Activated naive CD4-positive, alpha-beta T cell treated with anti-CD3 and anti-CD28 coated beads, Interleukin-2, amount 50 U/mL, for 24 hours (primary cell): ENCODE measurements at regions not wholly inside any gene's neighbourhood (a gene's known extent, or its start where the extent isn't known, plus 50 kb on each side); places are given as distances from the start of the nearest gene placed in this dataset.

Source experiments
- H3K27ac Mint-ChIP-seq: one replicate; pipeline ENCODE4 v1.8.0; 2021; ENCODE audit warnings: mild to moderate bottlenecking, mixed read lengths
- H3K27me3 Mint-ChIP-seq: one replicate; pipeline ENCODE4 v1.8.0; 2021; ENCODE audit warnings: mixed read lengths
- H3K36me3 Mint-ChIP-seq: one replicate; pipeline ENCODE4 v1.8.0; 2021; ENCODE audit warnings: mixed read lengths
- H3K4me1 Mint-ChIP-seq: one replicate; pipeline ENCODE4 v1.8.0; 2021; ENCODE audit warnings: mixed read lengths
- H3K4me3 Mint-ChIP-seq: one replicate; pipeline ENCODE4 v1.8.0; 2021; ENCODE audit warnings: mild to moderate bottlenecking, mixed read lengths
- H3K9me3 Mint-ChIP-seq: one replicate; pipeline ENCODE4 v1.8.0; 2021; ENCODE audit warnings: mixed read lengths

DNA sequence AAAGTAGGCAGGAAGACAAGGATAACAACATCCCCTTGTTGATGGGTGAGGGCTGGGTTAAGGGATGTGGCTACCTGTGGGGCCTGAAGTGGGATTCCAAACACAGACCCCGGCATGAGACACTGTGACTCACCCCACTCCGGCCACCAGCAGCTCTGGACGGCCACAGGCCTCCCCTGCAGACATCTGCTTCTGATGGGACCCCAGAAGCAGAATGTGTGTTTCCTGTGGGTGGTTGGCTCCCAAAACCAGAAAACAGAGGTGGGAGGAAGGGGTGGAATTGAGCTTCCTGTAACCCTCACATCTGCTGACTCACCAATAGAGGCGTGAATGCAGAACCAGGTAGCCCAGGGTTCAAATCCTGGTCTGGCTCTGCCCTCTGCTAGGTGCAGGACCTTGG lies 216.6 kb upstream of the PWP1 start:
- H3K4me3 Mint-ChIP-seq, result no peak overlapping the region
- H3K9me3 Mint-ChIP-seq, result no peaks in the 10 kb centered on the region
- no peak overlapping the region for H3K27ac Mint-ChIP-seq
- no peaks in the 10 kb centered on the region for H3K36me3 Mint-ChIP-seq
- H3K27me3 Mint-ChIP-seq, result no peaks in the 10 kb centered on the region
- H3K4me1 Mint-ChIP-seq, result peaks cover 34% of the 10 kb centered on the region

DNA sequence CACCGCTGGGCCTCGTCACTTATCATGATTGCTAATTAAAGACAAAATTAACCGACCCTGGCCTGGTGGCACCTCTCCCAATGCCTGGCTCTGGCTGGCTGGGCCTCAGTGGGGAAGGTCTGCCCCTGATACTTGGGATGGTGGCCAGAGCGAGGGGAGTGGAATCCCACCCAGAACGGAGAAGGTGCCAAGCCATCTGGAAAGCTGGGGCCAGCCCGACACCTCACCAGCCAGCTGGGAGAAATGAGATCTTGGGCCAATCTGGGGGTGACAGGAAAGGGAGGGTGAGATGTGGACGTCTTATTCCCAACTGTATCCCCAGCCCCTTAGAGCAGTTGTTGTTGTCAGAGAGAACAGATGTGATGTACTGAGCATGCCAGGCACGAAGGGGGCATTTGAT lies 215.0 kb upstream of the PWP1 start:
- no peaks in the 10 kb centered on the region for H3K27me3 Mint-ChIP-seq
- H3K9me3 Mint-ChIP-seq, result no peaks in the 10 kb centered on the region
- H3K27ac Mint-ChIP-seq, result no peak overlapping the region
- H3K4me3 Mint-ChIP-seq, result no peak overlapping the region
- H3K4me1 Mint-ChIP-seq, result peaks cover 50% of the 10 kb centered on the region
- H3K36me3 Mint-ChIP-seq, result no peaks in the 10 kb centered on the region

DNA sequence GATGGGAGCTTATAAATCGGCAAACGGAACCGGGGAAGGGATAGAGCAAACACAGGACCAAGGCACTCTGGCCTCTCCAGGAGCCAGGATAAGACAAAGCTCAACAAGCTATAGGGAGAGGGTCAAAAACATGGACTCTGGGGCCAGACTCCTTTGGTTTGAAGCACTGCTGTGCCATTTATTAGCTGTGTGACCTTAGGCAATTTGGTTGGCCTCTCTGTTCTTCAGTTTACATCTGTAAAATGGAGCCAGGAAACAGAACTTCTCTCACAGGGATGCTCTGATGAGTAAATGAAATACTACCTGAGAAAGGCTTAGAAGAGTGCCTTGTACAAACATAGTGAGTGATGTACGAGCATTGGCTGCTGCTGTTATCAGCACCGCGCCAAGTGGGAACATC lies 213.3 kb upstream of the PWP1 start:
- Mint-ChIP-seq H3K27ac (no peak overlapping the region), H3K9me3 (no peaks in the 10 kb centered on the region), H3K4me3 (no peak overlapping the region), H3K4me1 (peaks cover 54% of the 10 kb centered on the region), H3K27me3 (no peaks in the 10 kb centered on the region), H3K36me3 (no peaks in the 10 kb centered on the region)

DNA sequence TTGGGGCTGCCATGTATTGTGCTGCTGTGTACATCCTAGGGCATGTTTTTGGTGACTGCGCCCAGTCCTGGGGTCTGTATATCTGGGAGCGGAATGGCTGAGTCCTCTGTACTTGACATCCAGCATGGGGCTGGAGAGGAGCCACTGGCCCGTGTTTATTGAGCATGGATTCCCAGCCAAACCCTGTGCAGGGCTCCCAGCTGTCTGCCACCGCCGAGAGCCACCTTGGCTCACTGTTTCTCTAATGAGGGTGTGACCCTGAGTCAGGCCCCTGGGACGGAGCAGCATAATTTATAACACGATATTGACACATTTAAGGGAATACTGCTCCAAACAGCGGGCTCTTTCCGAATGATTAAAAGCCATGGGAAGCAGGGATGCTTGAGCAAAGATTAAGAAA lies 211.5 kb upstream of the PWP1 start:
- Mint-ChIP-seq H3K27me3 (no peaks in the 10 kb centered on the region), H3K4me3 (no peak overlapping the region), H3K4me1 (peaks cover 43% of the 10 kb centered on the region), H3K36me3 (no peaks in the 10 kb centered on the region), H3K9me3 (no peaks in the 10 kb centered on the region), H3K27ac (no peak overlapping the region)

DNA sequence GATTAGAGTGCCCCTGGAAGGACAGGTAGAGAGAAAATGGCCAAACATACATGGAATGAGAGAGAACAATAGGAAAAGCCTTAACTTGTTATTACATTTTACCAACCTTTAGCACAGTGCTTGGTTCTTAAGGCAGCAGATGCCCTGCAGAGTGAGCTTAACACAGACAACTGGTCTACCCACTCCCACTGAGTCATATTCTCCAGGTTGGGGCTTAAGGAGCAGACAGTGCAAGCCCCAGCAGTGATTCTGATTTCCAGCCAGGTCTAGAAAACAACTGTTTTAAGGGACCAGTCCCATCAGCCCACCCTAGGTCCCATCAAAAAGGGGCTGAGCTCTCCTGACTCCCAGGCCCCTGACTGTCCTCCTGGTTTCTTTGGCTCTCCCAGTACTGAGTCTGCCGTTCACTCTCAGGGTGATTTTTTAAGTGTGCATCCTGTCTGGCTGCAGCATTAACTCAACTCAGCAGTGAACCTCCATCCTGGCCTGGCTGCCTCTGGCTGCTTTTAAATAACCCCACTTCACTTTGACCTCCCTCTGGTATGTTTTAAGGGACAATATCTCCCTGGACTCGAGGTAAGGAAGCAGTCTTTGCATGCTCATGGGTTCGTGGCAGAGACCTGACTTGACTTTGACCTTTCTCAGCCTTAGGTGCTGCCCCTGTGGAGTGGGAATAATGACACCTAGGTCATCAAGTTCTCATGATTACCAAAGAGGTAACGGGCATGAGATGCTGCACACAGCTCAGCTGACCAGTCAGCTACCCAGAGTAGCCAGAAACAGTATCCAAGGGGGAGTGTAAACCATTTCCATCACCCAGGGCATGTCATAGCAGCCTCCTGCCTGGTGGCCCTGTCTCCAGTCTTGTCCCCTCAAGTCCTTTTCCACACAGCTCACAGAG lies 210.7 kb upstream of the PWP1 start:
- Mint-ChIP-seq H3K4me1 (peaks cover 43% of the 10 kb centered on the region), H3K27ac (peak overlapping the region; percentile 55), H3K9me3 (no peaks in the 10 kb centered on the region), H3K36me3 (no peaks in the 10 kb centered on the region), H3K4me3 (no peak overlapping the region), H3K27me3 (no peaks in the 10 kb centered on the region)

DNA sequence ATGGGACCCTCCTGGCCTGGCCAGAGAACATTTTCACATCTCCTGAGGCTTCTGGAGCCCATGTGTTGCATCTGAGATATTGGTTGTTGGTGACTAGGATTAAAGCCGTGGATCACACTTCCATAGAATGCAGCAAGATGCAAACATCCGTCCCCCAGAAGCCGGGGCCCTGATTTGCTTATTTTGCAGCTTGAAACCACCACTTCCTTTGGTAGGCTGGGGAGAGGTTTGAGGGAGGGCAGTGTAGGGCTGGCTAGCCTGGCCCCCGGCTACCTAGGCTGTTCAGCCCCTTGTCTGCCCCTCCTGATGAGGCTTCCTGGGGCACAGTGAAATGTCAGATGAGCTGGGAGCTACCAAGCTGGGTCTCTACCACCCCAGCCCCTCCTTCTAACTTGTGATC lies 209.7 kb upstream of the PWP1 start:
- no peaks in the 10 kb centered on the region for H3K27me3 Mint-ChIP-seq
- no peak overlapping the region for H3K27ac Mint-ChIP-seq
- peaks cover 45% of the 10 kb centered on the region for H3K4me1 Mint-ChIP-seq
- no peak overlapping the region for H3K4me3 Mint-ChIP-seq
- H3K36me3 Mint-ChIP-seq, result no peaks in the 10 kb centered on the region
- H3K9me3 Mint-ChIP-seq, result no peaks in the 10 kb centered on the region

DNA sequence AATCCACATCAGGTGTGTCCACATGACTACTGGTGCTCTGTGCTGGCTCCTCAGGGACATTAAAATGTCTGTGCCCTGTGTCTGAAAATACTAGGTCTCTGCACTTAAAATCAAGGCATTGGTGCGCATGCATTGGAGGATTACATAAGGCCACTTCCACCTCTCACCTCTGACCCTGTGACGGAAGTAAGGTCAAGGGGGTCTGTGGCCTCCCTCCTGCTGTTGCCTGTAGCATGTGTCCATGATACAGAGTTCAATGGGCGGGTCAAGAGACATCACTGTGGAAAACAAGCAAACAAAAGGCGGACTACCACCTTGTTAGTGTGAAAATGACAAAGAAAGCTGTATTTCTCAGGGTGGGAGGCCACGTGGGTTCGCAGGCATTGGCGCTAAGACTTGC lies 208.6 kb upstream of the PWP1 start:
- Mint-ChIP-seq H3K4me3 (no peak overlapping the region), H3K4me1 (peaks cover 39% of the 10 kb centered on the region), H3K36me3 (no peaks in the 10 kb centered on the region), H3K27me3 (no peaks in the 10 kb centered on the region), H3K9me3 (no peaks in the 10 kb centered on the region), H3K27ac (no peak overlapping the region)

DNA sequence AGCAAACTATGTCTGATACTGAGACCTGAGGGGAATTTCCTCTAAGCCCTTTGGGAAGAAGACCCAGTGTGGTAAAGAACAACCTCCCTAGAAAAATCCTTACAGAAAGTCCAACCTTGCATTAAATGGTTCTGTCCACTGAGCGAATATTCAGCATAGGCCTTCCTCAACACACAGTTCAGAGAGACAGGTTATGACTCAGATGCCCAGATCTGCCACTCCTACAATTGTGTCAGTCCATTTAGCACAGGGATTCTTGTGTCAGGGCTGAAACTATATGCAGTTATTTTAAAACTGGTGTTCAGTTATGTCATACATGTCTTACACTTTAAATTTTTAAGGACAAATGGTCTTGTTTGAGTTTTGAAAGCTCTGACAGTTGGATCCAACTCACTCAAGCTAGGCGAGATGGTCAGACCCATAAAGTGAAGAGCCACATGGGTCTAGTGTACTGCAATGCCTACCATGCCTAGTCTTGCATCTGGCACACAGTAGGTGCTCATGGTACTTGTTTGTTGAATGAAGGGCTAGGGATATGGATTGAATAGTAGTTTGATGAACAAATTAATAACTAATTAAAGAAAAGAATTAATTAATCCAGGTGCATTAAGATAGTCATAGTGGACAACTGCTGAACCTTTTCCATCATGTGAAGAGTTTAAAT lies 207.5 kb upstream of the PWP1 start:
- no peaks in the 10 kb centered on the region for H3K9me3 Mint-ChIP-seq
- H3K27me3 Mint-ChIP-seq, result no peaks in the 10 kb centered on the region
- no peak overlapping the region for H3K27ac Mint-ChIP-seq
- H3K4me3 Mint-ChIP-seq, result no peak overlapping the region
- H3K36me3 Mint-ChIP-seq, result no peaks in the 10 kb centered on the region
- peaks cover 37% of the 10 kb centered on the region for H3K4me1 Mint-ChIP-seq

DNA sequence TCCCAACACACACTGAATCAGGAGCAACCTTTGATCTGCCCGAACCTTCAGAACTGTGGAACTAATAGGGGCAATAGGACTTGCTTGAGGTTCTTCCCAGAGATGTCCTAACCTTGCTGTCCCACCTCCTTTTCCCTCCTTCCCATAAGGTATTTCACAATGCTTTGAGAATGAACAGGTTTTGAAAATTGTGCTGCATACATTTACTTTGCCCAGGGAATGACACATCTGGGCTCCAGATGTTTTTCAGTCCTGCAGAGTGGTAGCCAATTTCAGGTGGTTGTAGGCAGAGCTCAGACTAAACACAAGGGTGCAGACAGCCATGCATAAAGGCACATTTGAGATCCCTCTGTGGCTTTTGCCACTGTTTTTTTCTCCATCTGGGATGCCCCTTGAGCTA lies 206.7 kb upstream of the PWP1 start:
- Mint-ChIP-seq H3K27me3 (no peaks in the 10 kb centered on the region), H3K4me3 (no peak overlapping the region), H3K9me3 (no peaks in the 10 kb centered on the region), H3K4me1 (peaks cover 32% of the 10 kb centered on the region), H3K27ac (no peak overlapping the region), H3K36me3 (no peaks in the 10 kb centered on the region)

DNA sequence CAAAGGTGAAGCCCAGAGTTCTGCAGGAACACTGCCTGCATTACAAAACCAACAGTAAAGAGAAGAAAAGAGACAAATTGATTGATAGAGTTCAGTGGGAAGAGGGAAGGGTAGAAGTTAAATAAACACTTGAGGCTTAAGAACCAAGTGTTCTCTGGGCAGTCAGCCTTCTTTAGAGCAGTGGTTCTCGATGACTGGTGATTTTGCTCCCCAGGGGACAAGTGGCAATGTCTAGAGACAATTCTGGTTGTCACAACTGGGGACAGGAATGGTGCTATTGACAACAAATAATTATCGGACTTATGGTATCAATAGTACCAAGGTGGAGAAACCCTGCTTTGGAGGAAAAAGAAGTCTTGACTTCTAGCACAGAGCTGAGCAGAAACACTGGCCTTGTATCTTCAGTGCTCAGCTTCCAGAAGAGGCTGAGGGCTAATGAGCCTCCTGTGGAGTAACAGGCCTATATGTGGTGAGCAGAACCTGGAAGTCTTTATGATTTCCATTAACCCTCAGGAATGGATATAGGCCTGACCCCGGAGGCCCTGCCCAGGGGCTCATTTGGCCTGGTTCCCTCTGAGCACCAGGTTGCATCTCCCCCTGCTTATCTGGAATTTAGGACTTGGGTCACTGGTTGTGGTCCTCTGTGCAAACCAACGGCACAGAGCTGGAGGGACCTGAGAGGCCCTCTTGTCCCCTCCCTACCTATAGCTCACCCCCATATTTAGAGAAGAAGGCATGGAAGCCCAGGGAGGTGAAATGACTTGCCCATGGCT lies 204.6 kb upstream of the PWP1 start:
- no peaks in the 10 kb centered on the region for H3K9me3 Mint-ChIP-seq
- H3K27ac Mint-ChIP-seq, result no peak overlapping the region
- no peaks in the 10 kb centered on the region for H3K36me3 Mint-ChIP-seq
- peaks cover 32% of the 10 kb centered on the region for H3K4me1 Mint-ChIP-seq
- no peaks in the 10 kb centered on the region for H3K27me3 Mint-ChIP-seq
- no peak overlapping the region for H3K4me3 Mint-ChIP-seq

DNA sequence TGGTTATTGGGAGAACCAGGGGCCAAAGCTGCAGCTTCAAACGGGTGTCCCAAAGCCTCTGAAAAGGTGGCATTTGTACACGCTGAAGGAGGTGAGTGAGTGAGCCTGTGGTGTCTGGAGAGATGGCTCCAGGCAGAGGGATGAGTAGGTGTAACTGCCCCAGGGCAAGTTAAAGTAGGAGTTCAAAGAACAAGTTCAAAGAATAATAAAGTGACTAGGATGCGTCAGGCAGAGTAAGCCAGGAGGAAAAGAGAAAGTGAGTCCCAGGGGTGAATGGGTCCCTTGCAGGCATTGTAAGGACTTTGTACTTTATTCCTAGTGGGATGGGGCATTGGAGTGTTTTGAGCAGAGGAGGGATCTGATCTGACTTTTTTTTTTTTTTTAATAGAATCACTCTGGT lies 201.4 kb upstream of the PWP1 start:
- Mint-ChIP-seq H3K4me1 (peaks cover 54% of the 10 kb centered on the region), H3K36me3 (peaks cover 1% of the 10 kb centered on the region), H3K4me3 (no peak overlapping the region), H3K27me3 (no peaks in the 10 kb centered on the region), H3K9me3 (no peaks in the 10 kb centered on the region), H3K27ac (peak overlapping the region; percentile 56)

DNA sequence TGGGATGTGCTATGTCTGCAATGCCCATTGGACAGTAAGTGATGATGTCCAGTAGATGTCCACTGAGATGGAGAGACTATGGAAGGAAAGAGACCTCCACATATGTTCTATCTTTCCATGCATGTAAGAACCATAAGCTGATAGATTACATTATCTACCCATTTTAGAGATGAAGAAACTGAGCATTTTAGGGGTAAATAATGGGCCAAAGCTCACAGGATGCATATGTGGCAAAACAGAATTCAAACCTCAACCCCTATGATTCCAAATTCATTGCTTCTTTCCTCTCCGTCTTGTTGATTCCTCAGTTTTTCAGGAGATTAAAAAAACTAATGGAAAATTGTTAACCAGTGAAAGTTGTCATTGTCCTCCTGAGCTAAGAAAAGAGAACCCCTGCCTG lies 200.7 kb upstream of the PWP1 start:
- H3K27me3 Mint-ChIP-seq, result no peaks in the 10 kb centered on the region
- no peaks in the 10 kb centered on the region for H3K9me3 Mint-ChIP-seq
- peaks cover 1% of the 10 kb centered on the region for H3K36me3 Mint-ChIP-seq
- H3K4me1 Mint-ChIP-seq, result peaks cover 54% of the 10 kb centered on the region
- no peak overlapping the region for H3K4me3 Mint-ChIP-seq
- no peak overlapping the region for H3K27ac Mint-ChIP-seq

DNA sequence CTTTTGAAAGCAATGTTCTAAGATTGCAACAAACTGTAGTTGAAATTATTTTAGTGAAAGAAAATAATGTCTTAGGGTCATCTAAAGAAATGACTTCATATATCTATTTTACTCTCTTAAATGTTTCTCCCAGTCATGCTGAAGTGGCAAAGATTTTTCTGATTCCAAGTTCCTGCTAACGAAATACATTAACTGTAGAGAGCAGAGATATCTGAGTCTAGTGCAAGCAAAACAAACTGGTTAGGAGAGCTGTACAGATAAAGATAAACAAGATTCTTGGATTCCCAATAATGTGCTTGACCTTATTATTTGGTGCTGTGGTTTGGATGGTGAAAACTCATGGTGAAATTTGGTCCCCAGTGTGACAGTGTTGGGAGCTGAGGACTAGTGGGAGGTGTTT lies 199.9 kb upstream of the PWP1 start:
- Mint-ChIP-seq H3K9me3 (no peaks in the 10 kb centered on the region), H3K27ac (no peak overlapping the region), H3K4me3 (no peak overlapping the region), H3K36me3 (peaks cover 1% of the 10 kb centered on the region), H3K4me1 (peaks cover 58% of the 10 kb centered on the region), H3K27me3 (no peaks in the 10 kb centered on the region)

DNA sequence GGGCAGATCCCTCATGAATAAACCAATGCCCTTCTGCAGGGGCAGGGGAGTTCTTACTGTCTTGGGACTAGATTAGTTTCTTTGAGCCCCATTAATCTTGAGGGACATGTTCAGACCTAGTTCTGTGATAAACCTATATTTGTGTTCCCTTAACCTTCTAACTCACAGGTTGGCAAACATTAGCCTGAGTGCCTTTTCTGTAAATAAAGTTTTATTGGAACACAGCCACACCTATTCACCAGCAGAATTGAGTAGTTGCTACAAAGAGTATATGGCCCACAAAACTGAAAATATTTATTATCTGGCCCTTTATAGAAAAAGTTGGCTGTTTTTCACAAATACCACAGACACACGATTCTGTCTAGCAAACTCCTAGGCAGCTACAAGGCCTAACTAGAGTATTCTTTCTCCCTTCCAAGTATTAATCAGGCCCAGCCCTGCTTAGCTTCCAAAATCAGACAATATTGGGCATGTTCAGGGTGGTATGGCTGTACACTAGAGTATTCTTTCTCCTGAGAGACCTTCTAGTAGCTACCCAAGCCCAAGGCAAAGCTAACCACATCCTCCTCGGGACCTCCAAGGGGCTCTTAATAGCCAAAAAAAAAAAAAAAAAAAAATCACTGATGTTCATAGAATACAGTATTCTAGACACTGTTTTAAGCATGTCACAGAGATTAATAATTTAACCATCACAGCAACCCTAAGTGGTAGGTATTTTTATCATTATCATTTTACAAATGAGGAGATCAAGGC lies 199.3 kb upstream of the PWP1 start:
- Mint-ChIP-seq H3K36me3 (peaks cover 1% of the 10 kb centered on the region), H3K27ac (no peak overlapping the region), H3K4me3 (no peak overlapping the region), H3K27me3 (no peaks in the 10 kb centered on the region), H3K9me3 (no peaks in the 10 kb centered on the region), H3K4me1 (peaks cover 57% of the 10 kb centered on the region)

DNA sequence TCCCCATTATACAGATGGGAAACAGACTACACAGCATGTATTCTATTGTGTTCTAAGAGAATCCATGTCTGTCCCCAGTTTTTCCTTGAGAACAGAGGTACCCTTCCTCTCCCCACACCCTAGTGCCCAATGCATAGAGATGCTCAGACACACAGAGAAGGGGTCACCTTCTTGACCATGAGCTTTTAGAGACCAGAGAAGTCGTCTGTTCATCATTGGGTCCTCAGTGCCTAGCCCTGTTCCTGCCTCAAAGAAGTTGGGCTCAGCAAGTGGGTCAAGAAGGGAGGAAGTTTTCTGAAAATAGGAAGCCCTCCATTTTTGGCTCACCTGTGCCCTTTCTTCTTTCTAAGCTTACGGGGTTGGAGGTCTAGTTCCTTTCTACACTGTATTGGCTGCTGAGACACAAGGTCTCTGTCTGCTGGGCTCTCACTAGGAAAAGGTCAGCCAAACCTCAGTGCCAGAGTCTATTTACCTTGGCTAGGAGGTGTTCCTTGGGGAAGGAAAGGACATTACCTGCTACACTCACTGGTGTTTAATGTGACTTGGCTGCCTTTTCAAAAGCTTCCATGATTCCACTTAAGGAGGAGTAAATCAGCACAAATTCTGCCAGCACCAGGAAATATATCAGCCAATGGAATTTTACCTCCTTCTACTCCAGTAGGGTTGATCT lies 198.5 kb upstream of the PWP1 start:
- peaks cover 1% of the 10 kb centered on the region for H3K36me3 Mint-ChIP-seq
- H3K4me1 Mint-ChIP-seq, result peaks cover 64% of the 10 kb centered on the region
- no peak overlapping the region for H3K4me3 Mint-ChIP-seq
- no peaks in the 10 kb centered on the region for H3K9me3 Mint-ChIP-seq
- no peaks in the 10 kb centered on the region for H3K27me3 Mint-ChIP-seq
- no peak overlapping the region for H3K27ac Mint-ChIP-seq
